ENCODE measurements at regions not wholly inside any gene's neighbourhood (a gene's known extent, or its start where the extent isn't known, plus 50 kb on each side); places are given as distances from the start of the nearest gene placed in this dataset.

DNA sequence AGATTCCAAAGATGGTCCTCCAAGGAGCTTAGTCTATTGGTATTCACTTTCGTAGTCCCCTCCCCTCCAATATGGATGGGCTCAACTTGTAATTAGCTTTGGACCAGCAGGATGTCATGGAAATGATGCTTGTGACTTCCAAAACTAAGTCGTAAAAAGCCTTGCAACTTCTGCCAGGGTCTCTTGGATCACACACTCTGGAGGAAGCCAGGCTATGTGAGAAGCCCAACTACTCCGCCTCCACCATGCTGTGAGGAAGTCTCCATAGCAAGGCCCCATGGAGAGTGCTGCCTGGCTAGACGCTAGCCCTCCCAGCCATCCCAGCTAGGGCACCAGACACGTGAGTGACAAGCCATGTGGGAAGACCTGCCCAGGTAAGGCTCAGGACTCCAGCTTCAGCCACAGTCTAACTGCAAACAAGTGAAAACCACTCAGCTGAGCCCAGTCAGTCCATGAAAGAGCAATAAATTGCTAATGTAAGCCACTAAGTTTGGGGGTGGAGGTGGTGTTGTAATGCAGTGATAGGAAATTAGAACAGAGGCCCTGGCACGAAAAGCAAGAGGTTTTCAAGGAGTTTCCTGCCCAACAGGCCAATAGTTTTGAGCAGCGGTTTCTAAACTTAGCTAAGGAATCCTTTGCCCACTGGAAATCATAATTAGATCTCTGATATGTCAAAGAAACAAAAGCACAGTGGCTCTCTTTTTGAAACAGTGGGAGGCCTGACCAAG, 77.5 kb upstream of the GLI2 start:
- H3K4me3 ChIP-seq (ENCODE audit: low read depth, low read length): no peak overlapping the region
- TF ChIP-seq, protein P1, sequence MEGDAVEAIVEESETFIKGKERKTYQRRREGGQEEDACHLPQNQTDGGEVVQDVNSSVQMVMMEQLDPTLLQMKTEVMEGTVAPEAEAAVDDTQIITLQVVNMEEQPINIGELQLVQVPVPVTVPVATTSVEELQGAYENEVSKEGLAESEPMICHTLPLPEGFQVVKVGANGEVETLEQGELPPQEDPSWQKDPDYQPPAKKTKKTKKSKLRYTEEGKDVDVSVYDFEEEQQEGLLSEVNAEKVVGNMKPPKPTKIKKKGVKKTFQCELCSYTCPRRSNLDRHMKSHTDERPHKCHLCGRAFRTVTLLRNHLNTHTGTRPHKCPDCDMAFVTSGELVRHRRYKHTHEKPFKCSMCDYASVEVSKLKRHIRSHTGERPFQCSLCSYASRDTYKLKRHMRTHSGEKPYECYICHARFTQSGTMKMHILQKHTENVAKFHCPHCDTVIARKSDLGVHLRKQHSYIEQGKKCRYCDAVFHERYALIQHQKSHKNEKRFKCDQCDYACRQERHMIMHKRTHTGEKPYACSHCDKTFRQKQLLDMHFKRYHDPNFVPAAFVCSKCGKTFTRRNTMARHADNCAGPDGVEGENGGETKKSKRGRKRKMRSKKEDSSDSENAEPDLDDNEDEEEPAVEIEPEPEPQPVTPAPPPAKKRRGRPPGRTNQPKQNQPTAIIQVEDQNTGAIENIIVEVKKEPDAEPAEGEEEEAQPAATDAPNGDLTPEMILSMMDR (IDR thresholded peaks at IDR 0.05; ENCODE audit: low read depth, low read length, missing control alignments): no peak
- no peak for DNase-seq (ENCODE audit: low read depth)

- TF ChIP-seq, protein P1 (IDR thresholded peaks at IDR 0.05; ENCODE audit: low read depth, low read length, missing control alignments): no peak
- H3K4me3 ChIP-seq (ENCODE audit: low read depth, low read length): no peak overlapping the region
- DNase-seq (ENCODE audit: low read depth): no peak
Observed at GRCh38 chr2:120658770-120659158, 76.9 kb upstream of the GLI2 start.

DNA sequence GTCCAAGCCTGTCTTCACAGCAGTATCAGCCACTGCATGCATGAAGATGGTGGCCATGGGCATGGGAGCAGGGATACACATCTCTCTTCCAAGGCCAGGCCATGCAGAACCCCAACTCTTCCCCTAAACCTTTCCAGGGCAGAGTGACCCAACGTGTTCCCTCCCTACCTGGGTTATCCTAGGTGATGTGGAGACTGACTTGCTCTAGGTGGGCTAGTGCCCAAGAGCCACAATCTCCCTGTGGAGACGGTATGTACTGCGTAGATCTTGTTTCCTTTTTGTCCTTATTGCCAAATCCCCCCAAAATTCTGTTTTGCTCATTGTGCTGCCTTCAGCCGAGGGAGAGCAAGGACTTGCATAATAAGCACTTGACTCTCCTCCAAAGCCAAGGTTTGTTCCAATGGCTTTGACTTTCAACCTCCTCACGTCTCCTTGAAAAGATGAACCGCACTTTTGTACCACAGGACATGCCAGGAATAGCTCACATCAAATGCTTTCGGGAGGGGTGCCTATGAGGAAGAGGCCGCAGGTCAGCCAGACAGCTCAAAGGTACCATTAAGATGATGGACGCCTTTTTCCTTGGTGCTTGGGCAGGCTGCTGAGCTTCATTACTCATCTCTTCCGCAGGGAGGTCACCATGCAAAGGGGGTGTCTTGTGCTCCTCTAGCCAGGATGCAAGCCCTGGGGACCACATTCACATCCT, 76.2 kb upstream of the GLI2 start:
- DNase-seq (ENCODE audit: low read depth): no peak
- TF ChIP-seq, protein P1 (IDR thresholded peaks at IDR 0.05; ENCODE audit: low read depth, low read length, missing control alignments): no peak

GRCh38 chr2:120660056-120660694, 75.5 kb upstream of the GLI2 start:
- no peak for DNase-seq (ENCODE audit: low read depth)
- H3K4me3 ChIP-seq (ENCODE audit: low read depth, low read length): no peak overlapping the region
- TF ChIP-seq, protein P1 (IDR thresholded peaks at IDR 0.05; ENCODE audit: low read depth, low read length, missing control alignments): no peak

More for the DNA sequence above, 76.2 kb upstream of the GLI2 start:
- no peak overlapping the region for H3K4me3 ChIP-seq (ENCODE audit: low read depth, low read length)

DNA sequence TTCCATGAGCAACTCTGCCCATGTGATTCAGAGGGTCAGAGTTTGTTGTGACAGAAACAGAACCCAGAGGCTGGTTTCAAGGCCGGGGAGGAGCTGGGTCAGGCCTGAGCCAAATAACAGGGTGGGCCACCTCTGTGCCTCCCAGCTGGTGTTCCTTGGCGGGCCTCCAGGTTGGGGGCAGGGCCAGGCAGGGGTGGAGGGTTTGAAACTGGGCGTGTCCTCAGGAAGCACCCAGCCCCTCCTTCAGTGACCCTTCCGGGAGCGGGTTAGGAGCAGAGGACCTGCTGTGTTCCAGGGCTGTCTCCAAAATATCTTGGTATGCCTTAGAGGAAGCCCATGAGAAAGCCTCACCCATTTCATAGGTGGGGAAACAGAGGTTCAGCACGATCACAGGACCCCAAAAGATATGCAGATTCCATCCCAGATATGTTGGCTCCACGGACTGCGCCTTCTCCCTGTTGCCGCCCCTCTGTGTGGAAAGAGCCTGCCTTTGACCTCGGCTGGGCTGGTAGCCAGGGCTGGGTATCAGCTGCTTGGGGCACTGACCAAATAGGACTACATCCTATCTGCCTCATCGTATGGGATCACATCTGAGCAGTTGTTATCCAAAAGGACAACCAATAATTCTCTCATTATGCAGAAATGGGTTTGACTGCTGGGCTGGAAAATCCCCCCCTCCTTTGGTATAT, 74.8 kb upstream of the GLI2 start:
- no peak for DNase-seq (ENCODE audit: low read depth)
- no peak overlapping the region for H3K4me3 ChIP-seq (ENCODE audit: low read depth, low read length)
- TF ChIP-seq, protein P1 (IDR thresholded peaks at IDR 0.05; ENCODE audit: low read depth, low read length, missing control alignments): no peak

GRCh38 chr2:120661551-120661950, 74.1 kb upstream of the GLI2 start:
- TF ChIP-seq, protein P1 (IDR thresholded peaks at IDR 0.05; ENCODE audit: low read depth, low read length, missing control alignments): no peak
- no peak for DNase-seq (ENCODE audit: low read depth)

More at GRCh38 chr2:120661551-120661950, 74.1 kb upstream of the GLI2 start:
- H3K4me3 ChIP-seq (ENCODE audit: low read depth, low read length): no peak overlapping the region

Data from GM12864 (cell line).